Right lobe of liver (tissue), 4 donors: ENCODE measurements at regions not wholly inside any gene's neighbourhood (a gene's known extent, or its start where the extent isn't known, plus 50 kb on each side); places are given as distances from the start of the nearest gene placed in this dataset.

Experiments
- CTCF ChIP-seq, 4 donors: fragments of 200-600 bp in 3 of 4; fragments of 450-650 bp in 1 of 4; IDR thresholded peaks; one replicate each; pipeline versions ENCODE4 v1.5.1 to v1.8.0; 2016 to 2022; ENCODE audit warnings: antibody characterized with exemption in 4 of 4, mild to moderate bottlenecking in 2 of 4
- POLR2A ChIP-seq: fragments of 450-650 bp; IDR thresholded peaks from one replicate; pipeline ENCODE4 v1.6.1; 2017; ENCODE audit warnings: antibody characterized with exemption, mild to moderate bottlenecking
- donor health status: DM: no; HTN: no; CAD: no.
- donor health status: DM: no; HTN: no; CAD: no.
- donor health status: DM: no; HTN: yes; CAD: no.

- TF ChIP-seq CTCF (IDR thresholded peaks at IDR 0.05) (no peak), POLR2A (no peak)
Measured at GRCh38 chr10:15448598-15448997, 77.5 kb upstream of the FAM171A1 start.
